Epithelial cell of proximal tubule (primary cell): ENCODE measurements at regions not wholly inside any gene's neighbourhood (a gene's known extent, or its start where the extent isn't known, plus 50 kb on each side); places are given as distances from the start of the nearest gene placed in this dataset.

Experiments used
- DNase-seq: peaks from one replicate; pipeline ENCODE4 v3.0.0-alpha.2; 2011; ENCODE audit warnings: low read depth
- H3K4me3 ChIP-seq: 2 replicates; pipeline ENCODE4 v1.5.1; 2011; ENCODE audit warnings: low read depth, mild to moderate bottlenecking, low read length
- CTCF ChIP-seq: conservative IDR thresholded peaks from 2 replicates; pipeline ENCODE4 v1.5.1; 2012; ENCODE audit warnings: low read depth, mild to moderate bottlenecking, low read length

DNA sequence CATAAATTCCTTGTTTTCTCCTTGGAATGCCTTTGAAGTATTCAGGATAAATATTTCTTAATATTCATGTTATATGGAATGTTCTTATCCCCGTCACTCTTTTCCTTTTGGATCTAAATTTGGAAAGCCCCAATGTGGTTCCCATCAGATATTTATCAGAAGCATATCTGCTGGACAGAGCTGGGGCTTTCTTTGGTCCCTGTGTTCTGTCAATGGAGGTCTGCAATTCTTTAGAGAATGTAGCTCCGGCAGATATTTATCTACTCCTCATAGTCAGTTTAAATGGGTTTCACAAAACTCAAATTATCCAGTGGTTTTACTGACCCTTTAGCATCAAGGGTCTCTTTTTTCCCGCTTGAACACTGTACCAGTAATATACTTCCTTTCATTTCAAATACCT, 167.8 kb upstream of the SCN7A start:
- H3K4me3 ChIP-seq: no peak overlapping the region
- DNase-seq: no peak
- TF ChIP-seq CTCF: no peak

DNA sequence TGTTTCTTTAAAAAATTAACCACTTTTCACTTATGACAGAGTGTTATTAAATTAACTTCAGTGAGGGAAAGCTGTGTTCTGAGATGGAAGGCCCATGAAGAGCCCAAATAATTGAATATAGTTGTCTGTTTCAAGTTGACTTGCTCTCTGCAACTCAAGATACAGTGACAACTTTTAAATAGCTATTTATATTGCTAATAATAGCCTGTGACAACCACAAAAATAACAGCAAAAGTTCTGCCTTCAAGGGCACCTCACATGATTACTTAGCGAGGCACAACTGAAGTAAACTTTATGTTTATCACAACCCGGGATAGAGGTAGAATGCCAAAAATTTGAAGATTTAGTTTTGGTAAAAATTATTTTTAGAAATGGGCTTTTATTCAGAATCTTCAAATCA, 167.3 kb upstream of the SCN7A start:
- no peak for DNase-seq
- no peak for TF ChIP-seq CTCF
- H3K4me3 ChIP-seq: no peak overlapping the region

DNA sequence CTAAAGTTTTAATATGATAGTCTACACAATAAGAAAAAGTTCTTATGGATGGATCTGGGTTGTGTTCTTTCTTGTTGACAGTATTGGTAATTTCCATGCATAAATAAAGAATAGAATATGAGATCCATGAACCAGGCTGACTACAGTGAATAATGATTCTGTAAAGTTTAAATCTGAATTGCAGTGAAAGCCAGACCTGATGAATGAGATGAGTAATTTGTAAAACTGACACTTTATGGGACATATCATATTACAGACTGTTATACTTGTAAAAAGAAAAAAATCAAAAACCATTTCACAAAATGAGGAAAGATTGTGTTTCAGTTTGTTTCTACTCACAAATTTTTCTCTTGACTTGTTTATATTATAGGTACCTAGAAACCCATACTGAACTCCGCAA, 164.9 kb upstream of the SCN7A start:
- no peak for DNase-seq
- no peak for TF ChIP-seq CTCF
- no peak overlapping the region for H3K4me3 ChIP-seq

GRCh38 chr2:166653185-166653813, 159.2 kb upstream of the SCN7A start:
- no peak overlapping the region for H3K4me3 ChIP-seq
- no peak for TF ChIP-seq CTCF
- no peak for DNase-seq

DNA sequence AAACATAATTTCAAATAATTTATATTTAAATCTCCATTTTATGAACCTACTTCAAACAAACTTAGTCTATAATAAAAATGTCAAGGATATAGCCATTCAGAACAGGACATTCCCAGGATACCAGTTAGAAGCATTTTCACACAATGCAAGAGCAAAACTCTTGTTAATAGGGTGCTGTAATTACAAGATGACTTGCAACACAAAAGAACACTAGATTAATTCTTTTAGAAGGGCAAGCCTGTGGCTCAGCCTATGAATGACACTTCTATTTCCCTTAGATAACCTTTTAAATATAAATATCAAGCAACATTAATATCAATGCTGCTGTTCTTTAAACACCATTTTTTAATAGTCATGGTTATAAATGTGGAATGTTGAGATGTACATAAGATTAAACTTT, 157.9 kb upstream of the SCN7A start:
- H3K4me3 ChIP-seq: no peak overlapping the region
- no peak for DNase-seq
- TF ChIP-seq CTCF: no peak

- peak; percentile 7 for DNase-seq
- H3K4me3 ChIP-seq: no peak overlapping the region
- TF ChIP-seq CTCF: no peak
These were observed 157.1 kb upstream of the SCN7A start for GRCh38 chr2:166651080-166651675.

DNA sequence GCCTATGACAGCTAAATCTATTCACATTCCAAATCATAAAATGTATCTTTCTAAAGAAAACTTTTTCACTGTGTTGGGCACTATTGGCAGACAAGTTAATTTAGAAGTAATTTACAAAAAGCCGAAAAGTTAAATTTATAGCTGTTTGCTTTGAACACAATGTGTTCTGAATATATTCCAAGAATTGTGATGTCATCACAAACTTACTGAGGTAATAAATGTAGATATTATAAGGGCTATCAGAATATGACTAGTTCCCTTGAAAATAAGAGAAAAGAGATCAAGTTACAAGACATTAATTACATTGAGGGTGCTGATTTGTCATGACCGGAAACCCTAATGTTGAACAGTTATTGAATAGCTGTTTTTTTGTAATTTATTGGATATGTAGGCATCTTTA, 153.9 kb upstream of the SCN7A start:
- DNase-seq: no peak
- no peak overlapping the region for H3K4me3 ChIP-seq
- no peak for TF ChIP-seq CTCF
